ENCODE measurements at regions not wholly inside any gene's neighbourhood (a gene's known extent, or its start where the extent isn't known, plus 50 kb on each side); places are given as distances from the start of the nearest gene placed in this dataset.

DNA sequence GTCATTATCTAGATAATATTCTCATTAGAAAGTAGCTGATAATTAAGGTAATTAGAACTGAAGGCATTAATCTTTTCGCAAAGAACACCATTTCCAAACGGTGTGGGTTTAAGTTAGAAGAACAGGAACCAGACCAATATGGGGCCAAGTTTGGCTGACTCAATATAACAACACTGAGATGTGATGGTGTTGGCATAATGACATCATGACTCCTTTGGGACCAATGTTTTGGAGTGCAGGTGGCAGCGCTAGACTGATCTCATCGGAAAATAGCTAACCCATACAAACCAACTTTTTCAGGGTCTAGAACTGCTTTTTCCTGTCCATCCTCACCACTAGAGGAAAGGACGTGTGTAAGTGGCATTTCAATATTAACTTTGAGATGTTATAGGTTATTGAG, 1171.7 kb upstream of the ZEB2 start:
- TF ChIP-seq KLF16 (tag by site-specific recombination; IDR thresholded peaks at IDR 0.05) (no peak), KLF8 (tag by site-specific recombination; IDR thresholded peaks at IDR 0.05) (no peak), ZNF510 (tag by site-specific recombination; IDR thresholded peaks at IDR 0.05; ENCODE audit: insufficient replicate concordance) (no peak), YY1 (tag by site-specific recombination; IDR thresholded peaks at IDR 0.05) (no peak), OVOL3 (tag by site-specific recombination; IDR thresholded peaks at IDR 0.05) (no peak)
- POLR2A ChIA-PET, result no interaction called here
- Histone ChIP-seq H3K9me3 (ENCODE audit: control insufficient read depth, insufficient read depth, low read depth, low read length) (no peaks in the 10 kb centered on the region), H3K27ac (ENCODE audit: extremely low read depth, low read depth, low read length) (no peak overlapping the region), H3K4me3 (ENCODE audit: low read depth, low read length) (no peak overlapping the region), H3K4me1 (ENCODE audit: control insufficient read depth, insufficient read depth, low read length) (no peaks in the 10 kb centered on the region), H3K36me3 (ENCODE audit: control insufficient read depth in 2 of 2, insufficient read depth in 1 of 2, low read length in 2 of 2) (no peaks in the 10 kb centered on the region)
- CTCF ChIA-PET, result no interaction called here

DNA sequence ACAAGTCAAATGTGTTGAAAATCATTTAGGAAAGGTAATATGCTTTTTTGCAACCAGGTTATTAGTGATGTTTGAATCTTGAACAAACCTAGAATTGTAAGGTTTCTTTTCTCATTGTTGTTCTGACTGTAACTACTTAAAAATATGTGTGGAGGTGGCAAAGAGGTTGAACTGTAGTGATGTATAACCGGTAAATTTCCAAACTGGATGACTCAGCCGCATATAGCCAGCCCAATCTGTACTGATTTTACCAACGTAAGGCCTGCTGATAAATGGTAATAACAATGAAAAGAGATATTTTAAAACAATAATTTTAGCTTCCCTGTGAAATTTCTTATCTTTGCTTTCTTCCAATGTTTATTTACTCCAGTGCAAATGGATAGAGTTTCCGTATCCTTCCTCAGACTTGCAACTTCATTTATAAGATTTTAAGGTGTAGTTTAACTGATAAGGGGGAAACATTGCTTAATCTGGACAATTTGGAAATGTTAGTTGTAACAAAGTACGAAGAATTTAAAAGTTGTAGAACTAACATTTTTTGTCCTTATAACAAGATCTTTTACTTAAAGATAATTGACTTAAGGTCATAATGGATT, 1170.4 kb upstream of the ZEB2 start:
- no peak for TF ChIP-seq SCRT2 (tag by site-specific recombination; IDR thresholded peaks at IDR 0.05)
- TF ChIP-seq ZEB2 (tag by site-specific recombination; IDR thresholded peaks at IDR 0.05), result no peak
- TF ChIP-seq, protein P1, sequence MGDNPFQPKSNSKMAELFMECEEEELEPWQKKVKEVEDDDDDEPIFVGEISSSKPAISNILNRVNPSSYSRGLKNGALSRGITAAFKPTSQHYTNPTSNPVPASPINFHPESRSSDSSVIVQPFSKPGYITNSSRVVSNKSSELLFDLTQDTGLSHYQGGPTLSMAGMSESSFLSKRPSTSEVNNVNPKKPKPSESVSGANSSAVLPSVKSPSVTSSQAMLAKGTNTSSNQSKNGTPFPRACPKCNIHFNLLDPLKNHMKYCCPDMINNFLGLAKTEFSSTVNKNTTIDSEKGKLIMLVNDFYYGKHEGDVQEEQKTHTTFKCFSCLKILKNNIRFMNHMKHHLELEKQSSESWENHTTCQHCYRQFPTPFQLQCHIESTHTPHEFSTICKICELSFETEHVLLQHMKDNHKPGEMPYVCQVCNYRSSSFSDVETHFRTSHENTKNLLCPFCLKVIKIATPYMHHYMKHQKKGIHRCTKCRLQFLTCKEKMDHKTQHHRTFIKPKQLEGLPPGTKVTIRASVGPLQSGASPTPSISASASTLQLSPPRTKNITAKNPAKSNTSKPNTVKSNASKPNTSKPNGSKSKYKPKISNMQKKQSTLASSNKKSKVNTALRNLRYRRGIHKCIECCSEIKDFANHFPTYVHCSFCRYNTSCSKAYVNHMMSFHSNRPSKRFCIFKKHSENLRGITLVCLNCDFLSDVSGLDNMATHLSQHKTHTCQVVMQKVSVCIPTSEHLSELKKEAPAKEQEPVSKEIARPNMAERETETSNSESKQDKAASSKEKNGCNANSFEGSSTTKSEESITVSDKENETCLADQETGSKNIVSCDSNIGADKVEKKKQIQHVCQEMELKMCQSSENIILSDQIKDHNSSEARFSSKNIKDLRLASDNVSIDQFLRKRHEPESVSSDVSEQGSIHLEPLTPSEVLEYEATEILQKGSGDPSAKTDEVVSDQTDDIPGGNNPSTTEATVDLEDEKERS (tag by site-specific recombination; IDR thresholded peaks at IDR 0.05), result no peak
- TF ChIP-seq, protein P2, sequence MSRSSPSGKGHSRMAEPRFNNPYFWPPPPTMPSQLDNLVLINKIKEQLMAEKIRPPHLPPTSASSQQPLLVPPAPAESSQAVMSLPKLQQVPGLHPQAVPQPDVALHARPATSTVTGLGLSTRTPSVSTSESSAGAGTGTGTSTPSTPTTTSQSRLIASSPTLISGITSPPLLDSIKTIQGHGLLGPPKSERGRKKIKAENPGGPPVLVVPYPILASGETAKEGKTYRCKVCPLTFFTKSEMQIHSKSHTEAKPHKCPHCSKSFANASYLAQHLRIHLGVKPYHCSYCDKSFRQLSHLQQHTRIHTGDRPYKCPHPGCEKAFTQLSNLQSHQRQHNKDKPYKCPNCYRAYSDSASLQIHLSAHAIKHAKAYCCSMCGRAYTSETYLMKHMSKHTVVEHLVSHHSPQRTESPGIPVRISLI (tag by site-specific recombination; IDR thresholded peaks at IDR 0.05), result no peak
- TF ChIP-seq, protein P3, sequence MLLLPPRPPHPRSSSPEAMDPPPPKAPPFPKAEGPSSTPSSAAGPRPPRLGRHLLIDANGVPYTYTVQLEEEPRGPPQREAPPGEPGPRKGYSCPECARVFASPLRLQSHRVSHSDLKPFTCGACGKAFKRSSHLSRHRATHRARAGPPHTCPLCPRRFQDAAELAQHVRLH (tag by site-specific recombination; IDR thresholded peaks at IDR 0.05), result no peak
- no peak for TF ChIP-seq ZNF501 (tag by site-specific recombination; IDR thresholded peaks at IDR 0.05)
- TF ChIP-seq, protein P4, sequence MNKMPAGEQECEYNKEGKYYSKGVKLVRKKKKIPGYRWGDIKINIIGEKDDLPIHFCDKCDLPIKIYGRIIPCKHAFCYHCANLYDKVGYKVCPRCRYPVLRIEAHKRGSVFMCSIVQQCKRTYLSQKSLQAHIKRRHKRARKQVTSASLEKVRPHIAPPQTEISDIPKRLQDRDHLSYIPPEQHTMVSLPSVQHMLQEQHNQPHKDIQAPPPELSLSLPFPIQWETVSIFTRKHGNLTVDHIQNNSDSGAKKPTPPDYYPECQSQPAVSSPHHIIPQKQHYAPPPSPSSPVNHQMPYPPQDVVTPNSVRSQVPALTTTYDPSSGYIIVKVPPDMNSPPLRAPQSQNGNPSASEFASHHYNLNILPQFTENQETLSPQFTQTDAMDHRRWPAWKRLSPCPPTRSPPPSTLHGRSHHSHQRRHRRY (tag by site-specific recombination; IDR thresholded peaks at IDR 0.05), result no peak
- no peak for TF ChIP-seq ZNF169 (tag by site-specific recombination; IDR thresholded peaks at IDR 0.05)
- TF ChIP-seq ZFP41 (tag by site-specific recombination; IDR thresholded peaks at IDR 0.05; ENCODE audit: borderline replicate concordance), result no peak
- TF ChIP-seq ZFP3 (tag by site-specific recombination; IDR thresholded peaks at IDR 0.05; ENCODE audit: low read depth), result no peak
- Histone ChIP-seq H3K9me3 (ENCODE audit: control insufficient read depth, insufficient read depth, low read depth, low read length) (no peaks in the 10 kb centered on the region), H3K27ac (ENCODE audit: extremely low read depth, low read depth, low read length) (no peak overlapping the region), H3K36me3 (ENCODE audit: control insufficient read depth in 2 of 2, insufficient read depth in 1 of 2, low read length in 2 of 2) (no peaks in the 10 kb centered on the region), H3K4me3 (ENCODE audit: low read depth, low read length) (no peak overlapping the region), H3K4me1 (ENCODE audit: control insufficient read depth, insufficient read depth, low read length) (no peaks in the 10 kb centered on the region)
- ChIA-PET CTCF (no interaction called here), POLR2A (no interaction called here)

DNA sequence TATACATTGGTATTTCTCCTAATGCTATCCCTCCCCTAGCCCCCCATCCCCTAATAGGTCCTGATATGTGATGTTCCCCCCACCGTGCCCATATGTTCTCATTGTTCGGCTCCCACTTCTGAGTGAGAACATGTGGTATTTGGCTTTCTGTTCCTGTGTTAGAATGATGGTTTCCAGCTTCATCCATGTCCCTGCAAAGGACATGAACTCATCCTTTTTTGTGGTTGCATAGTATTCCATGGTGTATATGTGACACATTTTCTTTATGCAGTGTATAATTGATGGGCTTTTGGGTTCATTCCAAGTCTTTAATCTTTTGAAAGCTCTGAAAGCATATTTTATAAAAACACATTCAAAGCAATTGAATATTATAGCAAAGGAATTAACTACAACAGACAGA, 1169.4 kb upstream of the ZEB2 start:
- ChIA-PET CTCF (no interaction called here), POLR2A (interaction anchor here (0.9 kb wide), 1 partner anchor 354 kb away, joined by 4 read pairs; no protein-coding TSS in a partner anchor)

More for the DNA sequence above, 1169.4 kb upstream of the ZEB2 start:
- H3K27ac ChIP-seq (ENCODE audit: extremely low read depth, low read depth, low read length), result no peak overlapping the region
- TF ChIP-seq, protein P5, sequence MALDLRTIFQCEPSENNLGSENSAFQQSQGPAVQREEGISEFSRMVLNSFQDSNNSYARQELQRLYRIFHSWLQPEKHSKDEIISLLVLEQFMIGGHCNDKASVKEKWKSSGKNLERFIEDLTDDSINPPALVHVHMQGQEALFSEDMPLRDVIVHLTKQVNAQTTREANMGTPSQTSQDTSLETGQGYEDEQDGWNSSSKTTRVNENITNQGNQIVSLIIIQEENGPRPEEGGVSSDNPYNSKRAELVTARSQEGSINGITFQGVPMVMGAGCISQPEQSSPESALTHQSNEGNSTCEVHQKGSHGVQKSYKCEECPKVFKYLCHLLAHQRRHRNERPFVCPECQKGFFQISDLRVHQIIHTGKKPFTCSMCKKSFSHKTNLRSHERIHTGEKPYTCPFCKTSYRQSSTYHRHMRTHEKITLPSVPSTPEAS (tag by site-specific recombination; IDR thresholded peaks at IDR 0.05), result no peak
- peak; percentile 56 for TF ChIP-seq ZNF146 (tag by site-specific recombination; IDR thresholded peaks at IDR 0.05)
- H3K4me3 ChIP-seq (ENCODE audit: low read depth, low read length), result no peak overlapping the region
- no peaks in the 10 kb centered on the region for H3K4me1 ChIP-seq (ENCODE audit: control insufficient read depth, insufficient read depth, low read length)
- H3K9me3 ChIP-seq (ENCODE audit: control insufficient read depth, insufficient read depth, low read depth, low read length), result no peaks in the 10 kb centered on the region
- no peaks in the 10 kb centered on the region for H3K36me3 ChIP-seq (ENCODE audit: control insufficient read depth in 2 of 2, insufficient read depth in 1 of 2, low read length in 2 of 2)

All from HEK293 (cell line).